Smooth muscle cell (in vitro differentiated cells): ENCODE measurements at regions not wholly inside any gene's neighbourhood (a gene's known extent, or its start where the extent isn't known, plus 50 kb on each side); places are given as distances from the start of the nearest gene placed in this dataset.

Experiments
- DNase-seq: peaks from one replicate; lab custom pipeline; 2025; ENCODE audit not compliant: unreplicated experiment; lab: John Stamatoyannopoulos, UW
- H2AFZ ChIP-seq: fragments of 200-600 bp; sonication (generic); 2 replicates; pipeline ENCODE4 v1.6.0; 2016; ENCODE audit warnings: antibody characterized with exemption, low read depth, mild to moderate bottlenecking
- H3F3A ChIP-seq: fragments of 200-600 bp; sonication (generic); 2 replicates; pipeline ENCODE4 v1.6.0; 2017; ENCODE audit warnings: antibody characterized with exemption, low read depth
- H3K27ac ChIP-seq: fragments of 200-600 bp; sonication (generic); 2 replicates; pipeline ENCODE4 v1.5.1; 2016; ENCODE audit warnings: low read depth, mild to moderate bottlenecking
- H3K27me3 ChIP-seq: fragments of 200-600 bp; sonication (generic); 2 replicates; pipeline ENCODE4 v1.6.1; 2016; ENCODE audit warnings: low read depth, mild to moderate bottlenecking
- H3K36me3 ChIP-seq: fragments of 200-600 bp; sonication (generic); 2 replicates; pipeline ENCODE4 v1.5.1; 2016; ENCODE audit warnings: low read depth
- H3K4me1 ChIP-seq: fragments of 200-600 bp; sonication (generic); 2 replicates; pipeline ENCODE4 v1.5.1; 2016; ENCODE audit warnings: low read depth
- H3K4me2 ChIP-seq: fragments of 200-600 bp; sonication (generic); 2 replicates; pipeline ENCODE4 v1.6.0; 2016; ENCODE audit warnings: mild to moderate bottlenecking
- H3K4me3 ChIP-seq: fragments of 200-600 bp; sonication (generic); 2 replicates; pipeline ENCODE4 v1.5.1; 2016; ENCODE audit warnings: mild to moderate bottlenecking
- H3K79me2 ChIP-seq: fragments of 200-600 bp; sonication (generic); 2 replicates; pipeline ENCODE4 v1.6.0; 2016; ENCODE audit warnings: low read depth, mild to moderate bottlenecking
- H3K9ac ChIP-seq: fragments of 200-600 bp; sonication (generic); 2 replicates; pipeline ENCODE4 v1.6.0; 2016; ENCODE audit warnings: low read depth
- H3K9me3 ChIP-seq: fragments of 200-600 bp; sonication (generic); replicated peaks from 2 replicates; pipeline ENCODE4 v1.5.1; 2016; ENCODE audit warnings: low read depth
- H4K20me1 ChIP-seq: fragments of 200-600 bp; sonication (generic); 2 replicates; pipeline ENCODE4 v1.6.0; 2016; ENCODE audit warnings: low read depth
- CTCF ChIP-seq: fragments of 200-600 bp; sonication (generic); IDR thresholded peaks from 2 replicates; pipeline ENCODE4 v1.5.1; 2017; ENCODE audit warnings: borderline replicate concordance, mild to moderate bottlenecking, antibody characterized with exemption; ENCODE audit not compliant: insufficient read depth, poor library complexity, severe bottlenecking
- WGBS: methylation state at CpG from one replicate; pipeline ENCODE4 v1.1.7; 2016; ENCODE audit warnings: low lambda C conversion rate; 5-methylcytosine and 5-hydroxymethylcytosine counted together

GRCh38 chr20:12264711-12265110, 347.0 kb downstream of the BTBD3 start:
- H3K9me3 ChIP-seq = no peaks in the 10 kb centered on the region
- no peaks in the 10 kb centered on the region for H3K27me3 ChIP-seq
- H3F3A ChIP-seq = no peaks in the 10 kb centered on the region
- H4K20me1 ChIP-seq = no peaks in the 10 kb centered on the region
- 62% methylated on average over 7 of the region's 7 CpGs for WGBS
- no peak for TF ChIP-seq CTCF
- no peaks in the 10 kb centered on the region for H3K36me3 ChIP-seq
- no peak overlapping the region for H3K27ac ChIP-seq
- no peak overlapping the region for H3K4me2 ChIP-seq
- peak overlapping the region; percentile 22 for H2AFZ ChIP-seq
- no peak for DNase-seq
- no peaks in the 10 kb centered on the region for H3K79me2 ChIP-seq
- H3K9ac ChIP-seq = no peak overlapping the region
- H3K4me3 ChIP-seq = no peak overlapping the region
- no peaks in the 10 kb centered on the region for H3K4me1 ChIP-seq

- Histone ChIP-seq H3K4me2 (no peak overlapping the region), H3K9me3 (no peaks in the 10 kb centered on the region), H3K4me1 (no peaks in the 10 kb centered on the region), H3K36me3 (no peaks in the 10 kb centered on the region), H3F3A (no peaks in the 10 kb centered on the region), H3K9ac (no peak overlapping the region), H3K27ac (no peak overlapping the region), H3K4me3 (no peak overlapping the region), H3K79me2 (no peaks in the 10 kb centered on the region), H3K27me3 (no peaks in the 10 kb centered on the region), H4K20me1 (no peaks in the 10 kb centered on the region), H2AFZ (no peak overlapping the region)
- no peak for TF ChIP-seq CTCF
- 94% methylated on average over 8 of the region's 8 CpGs for WGBS
- no peak for DNase-seq
Measured at GRCh38 chr20:12265662-12266061, 348.0 kb downstream of the BTBD3 start.

- Histone ChIP-seq H3K27me3 (no peaks in the 10 kb centered on the region), H2AFZ (no peak overlapping the region), H3K4me1 (no peaks in the 10 kb centered on the region), H3K4me2 (no peak overlapping the region), H3K9me3 (no peaks in the 10 kb centered on the region), H3K36me3 (no peaks in the 10 kb centered on the region), H3F3A (no peaks in the 10 kb centered on the region), H3K9ac (no peak overlapping the region), H3K4me3 (no peak overlapping the region), H4K20me1 (no peaks in the 10 kb centered on the region), H3K27ac (no peak overlapping the region), H3K79me2 (no peaks in the 10 kb centered on the region)
- DNase-seq = no peak
- no peak for TF ChIP-seq CTCF
- WGBS = 94% methylated on average over 6 of the region's 6 CpGs
Measured at GRCh38 chr20:12269579-12269978, 351.9 kb downstream of the BTBD3 start.

- Histone ChIP-seq H3K4me1 (no peaks in the 10 kb centered on the region), H3K9ac (no peak overlapping the region), H3K27me3 (no peaks in the 10 kb centered on the region), H3K27ac (no peak overlapping the region), H3K36me3 (no peaks in the 10 kb centered on the region), H4K20me1 (no peaks in the 10 kb centered on the region), H3K4me2 (no peak overlapping the region), H3F3A (no peaks in the 10 kb centered on the region), H3K4me3 (no peak overlapping the region), H3K9me3 (no peaks in the 10 kb centered on the region), H3K79me2 (no peaks in the 10 kb centered on the region), H2AFZ (no peak overlapping the region)
- 82% methylated on average over 4 of the region's 4 CpGs for WGBS
- TF ChIP-seq CTCF = no peak
- no peak for DNase-seq
Measured at GRCh38 chr20:12270863-12271262, 353.2 kb downstream of the BTBD3 start.
